NCI-H1417 (cell line): ENCODE measurements at regions not wholly inside any gene's neighbourhood (a gene's known extent, or its start where the extent isn't known, plus 50 kb on each side); places are given as distances from the start of the nearest gene placed in this dataset.
"Not testable (repeated sequence)": the region's sequence is repeated elsewhere in the genome, so short reads cannot be mapped to it uniquely, and the experiment has no call there.

Source experiments
- DNase-seq, 3 experiments: peaks; one replicate each; lab custom pipeline; 2025; lab: John Stamatoyannopoulos, UW

GRCh38 chr12:54799966-54800365 is 54.4 kb upstream of the MUCL1 start:
- not testable (repeated sequence) for DNase-seq

GRCh38 chr12:54798651-54799050 is 55.7 kb upstream of the MUCL1 start:
- DNase-seq = no peak

DNA sequence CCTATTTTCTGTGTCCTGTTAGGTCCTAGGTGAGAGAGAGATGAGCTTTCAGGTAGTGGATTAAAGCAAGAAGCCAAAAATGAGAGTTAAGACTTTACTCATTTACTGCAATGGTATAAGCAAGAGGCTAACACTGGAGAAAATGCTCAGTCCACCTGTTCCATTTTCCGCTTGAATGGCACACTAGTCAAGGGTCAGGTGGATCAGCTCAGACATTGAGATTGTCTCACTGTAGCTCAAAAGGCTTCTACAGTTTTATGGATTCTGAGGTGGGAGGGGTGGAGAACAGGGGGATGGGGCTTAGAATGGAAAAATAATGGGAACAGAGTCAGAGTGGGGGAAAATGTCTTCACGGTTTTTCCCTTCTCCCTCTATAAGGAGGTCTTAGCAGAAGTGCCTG is 57.3 kb upstream of the MUCL1 start:
- peak in 1 of 3 experiments; percentile 9 for DNase-seq

GRCh38 chr12:54795644-54796043 is 58.7 kb upstream of the MUCL1 start:
- DNase-seq = no peak

GRCh38 chr12:54786081-54786480 is 68.2 kb upstream of the MUCL1 start:
- DNase-seq = no peak

GRCh38 chr12:54784115-54784514 is 70.2 kb upstream of the MUCL1 start:
- no peak for DNase-seq

- DNase-seq = not testable (repeated sequence)
These were observed 77.3 kb upstream of the MUCL1 start for GRCh38 chr12:54777031-54777430.

DNA sequence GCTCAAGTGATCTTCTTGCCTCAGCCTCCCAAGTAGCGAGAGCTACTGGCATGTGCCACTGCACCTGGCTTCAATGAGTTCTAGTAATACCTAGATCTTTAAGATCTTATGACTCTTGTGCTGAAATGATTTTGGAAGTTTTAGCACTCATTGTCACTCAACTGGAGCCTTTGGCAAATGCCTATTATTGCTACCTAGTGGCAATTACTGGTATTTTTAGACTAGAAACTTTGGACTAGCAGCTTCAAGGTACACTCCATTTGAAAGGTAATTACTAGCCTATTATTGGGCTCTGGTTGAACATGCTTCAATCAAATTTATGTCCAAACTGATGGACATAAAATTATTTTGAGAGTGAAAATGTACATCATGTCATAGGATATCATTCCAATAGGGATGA is 80.7 kb upstream of the MUCL1 start:
- DNase-seq = no peak

DNA sequence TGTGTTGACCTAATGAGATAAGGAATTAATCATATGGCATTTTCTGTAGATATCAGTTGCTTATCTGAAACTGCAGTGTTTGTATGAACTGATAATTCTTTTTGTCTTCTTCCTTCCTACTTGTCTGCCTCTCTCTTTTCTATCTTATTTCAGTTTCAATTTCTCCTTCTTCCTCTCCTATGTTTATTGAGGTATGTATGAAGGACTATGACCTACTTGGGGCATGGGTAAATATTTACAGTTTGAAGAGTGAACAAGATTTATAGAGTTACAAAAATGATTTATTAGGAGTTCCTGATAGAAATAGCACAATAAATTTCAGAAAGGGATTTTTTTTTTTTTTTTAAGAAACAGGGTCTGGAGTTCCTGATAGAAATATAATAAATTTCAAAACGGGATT is 88.7 kb upstream of the MUCL1 start:
- DNase-seq = no peak

GRCh38 chr12:54762390-54762789 is 91.9 kb upstream of the MUCL1 start:
- no peak for DNase-seq

DNA sequence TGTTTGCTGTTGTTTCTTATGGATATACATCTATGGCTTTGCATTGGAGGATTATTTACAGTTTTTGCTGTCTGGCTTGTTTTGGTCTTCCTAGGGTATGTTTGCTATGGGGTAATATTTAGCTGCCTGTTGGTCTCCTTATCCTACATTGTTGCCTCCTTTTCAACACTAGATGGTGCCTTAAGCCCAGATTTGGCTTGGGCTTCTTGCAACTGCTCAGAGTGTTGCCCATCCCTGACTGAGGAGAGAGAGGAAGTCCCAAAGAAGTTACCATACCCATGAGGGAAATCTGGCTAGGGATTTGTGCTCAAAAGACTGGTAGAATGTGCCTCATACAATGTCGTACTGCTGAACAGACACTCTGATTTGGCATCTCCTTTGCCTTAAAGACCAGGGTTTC is 94.6 kb upstream of the MUCL1 start:
- DNase-seq = peak; percentile 3 to 51 (median 15)

GRCh38 chr12:54751493-54751892 is 102.8 kb upstream of the MUCL1 start:
- no peak for DNase-seq

DNA sequence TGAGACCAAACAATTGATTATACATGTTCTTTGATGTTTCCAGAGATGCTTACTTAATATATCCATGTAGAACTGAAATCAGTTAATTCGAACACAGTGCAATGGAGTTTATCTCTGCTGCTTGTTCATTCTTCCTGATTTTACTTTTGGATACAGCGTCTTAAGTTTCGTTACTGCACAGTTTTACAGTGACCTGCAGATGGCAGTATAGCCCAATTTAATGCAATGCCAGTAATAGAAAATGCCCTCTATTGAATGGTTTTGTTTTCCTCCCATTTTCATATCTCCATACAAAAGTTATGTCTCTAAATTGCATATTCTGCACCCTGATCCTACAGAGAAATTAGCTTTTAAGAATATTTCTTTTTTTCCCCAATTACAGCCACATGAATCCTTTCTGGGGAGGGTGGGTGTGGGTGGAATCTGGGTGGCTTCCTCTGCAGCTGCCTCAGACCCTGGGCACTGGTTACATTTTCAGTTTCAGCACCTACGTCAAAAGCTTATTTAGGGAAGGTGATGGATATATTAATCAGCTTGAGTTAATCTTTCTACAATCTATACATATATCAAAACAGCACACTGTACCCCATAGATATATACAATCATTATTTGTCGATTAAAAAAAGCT is 101.1 kb upstream of the DCD start:
- DNase-seq = peak; percentile 34 to 86 (median 75)

DNA sequence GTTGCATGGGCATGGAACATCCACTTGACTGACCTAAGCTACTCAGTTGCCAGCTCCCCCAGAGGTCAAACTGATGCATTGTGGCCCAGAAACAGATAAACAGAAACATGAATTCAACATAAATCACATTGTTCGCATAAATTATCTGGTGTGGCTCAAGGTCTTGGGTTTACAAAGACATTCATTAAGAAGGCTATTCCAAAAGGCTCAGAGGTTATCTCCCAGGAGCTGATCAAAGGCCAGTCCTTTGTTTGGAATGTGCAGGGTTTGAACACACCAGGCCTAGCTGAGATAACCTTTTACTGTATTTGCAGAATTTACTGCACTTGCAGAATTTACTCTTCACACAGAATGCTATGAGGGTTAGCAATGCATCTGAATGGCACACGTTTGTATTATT is 96.4 kb upstream of the DCD start:
- DNase-seq = no peak

DNA sequence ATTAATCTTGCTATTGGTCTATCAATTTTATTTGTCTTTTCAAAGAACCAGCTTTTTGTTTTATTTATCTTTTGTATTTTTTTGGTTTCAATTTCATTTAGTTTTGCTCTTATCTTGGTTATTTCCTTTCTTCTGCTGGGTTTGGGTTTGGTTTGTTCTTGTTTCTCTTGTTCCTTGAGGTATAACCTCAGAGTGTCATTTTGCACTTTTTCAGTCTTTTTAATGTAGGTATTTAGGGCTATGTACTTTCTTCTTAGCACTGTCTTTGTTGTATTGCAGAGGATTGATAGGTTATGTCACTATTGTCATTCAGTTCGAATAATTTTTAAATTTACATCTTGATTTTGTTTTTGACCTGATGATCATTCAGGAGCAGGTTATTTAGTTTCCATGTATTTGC is 92.7 kb upstream of the DCD start:
- no peak for DNase-seq

DNA sequence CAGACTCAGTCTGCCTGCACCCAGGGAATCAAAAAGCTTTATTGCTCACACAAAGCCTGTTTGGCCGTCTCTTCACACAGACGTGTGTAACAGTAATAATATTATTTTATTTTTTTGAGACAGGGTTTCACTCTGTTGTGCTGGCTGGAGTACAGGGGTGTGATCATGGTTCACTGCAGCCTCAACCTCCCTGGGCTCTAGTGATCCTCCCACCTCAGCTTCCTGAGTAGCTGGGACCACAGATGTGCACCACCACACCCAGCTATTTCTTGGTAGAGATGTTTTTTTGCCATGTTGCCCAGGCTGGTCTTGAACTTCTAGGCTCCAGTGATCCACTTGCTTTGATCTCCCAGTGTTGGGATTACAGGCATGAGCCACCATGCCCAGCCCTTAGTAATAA is 88.4 kb upstream of the DCD start:
- DNase-seq = no peak

GRCh38 chr12:54734196-54734950 is 86.2 kb upstream of the DCD start:
- no peak for DNase-seq

DNA sequence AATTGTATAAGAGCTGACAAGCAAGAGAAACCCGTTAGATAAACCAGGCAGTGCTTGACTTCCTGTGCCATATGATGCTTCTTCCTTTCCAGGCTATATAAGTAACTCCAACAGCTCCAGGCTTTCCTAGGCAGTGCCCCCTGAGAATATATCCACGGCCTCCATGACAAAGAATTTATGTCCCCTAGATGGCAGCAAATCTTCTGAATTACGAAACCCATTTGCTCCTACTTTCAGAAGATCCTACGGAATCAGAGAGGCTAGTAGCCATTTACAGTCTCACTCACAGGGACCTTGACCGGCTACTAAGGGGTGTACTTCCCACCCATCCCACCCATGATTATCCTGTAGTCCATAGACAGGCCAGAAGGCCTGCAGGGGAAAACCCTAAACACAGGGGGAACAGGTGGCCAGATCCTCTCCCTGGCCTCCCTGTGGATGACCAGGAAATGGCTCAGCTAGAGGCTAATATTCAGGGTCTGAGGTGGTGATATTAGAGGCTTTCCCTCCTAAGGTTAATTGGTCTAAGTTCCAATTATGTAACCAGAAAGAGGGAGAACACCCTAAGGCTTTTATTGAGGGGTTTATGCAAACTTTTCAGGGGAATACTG is 77.2 kb upstream of the DCD start:
- DNase-seq = peak; percentile 19 to 49 (median 23)

- DNase-seq = peak in 2 of 3 experiments; percentile 22 to 30
These were observed 75.5 kb upstream of the DCD start for GRCh38 chr12:54723379-54724256.

- no peak for DNase-seq
These were observed 73.1 kb upstream of the DCD start for GRCh38 chr12:54721312-54721711.

- DNase-seq = peak in 1 of 3 experiments; percentile 35
These were observed 71.5 kb upstream of the DCD start for GRCh38 chr12:54719691-54720090.

DNA sequence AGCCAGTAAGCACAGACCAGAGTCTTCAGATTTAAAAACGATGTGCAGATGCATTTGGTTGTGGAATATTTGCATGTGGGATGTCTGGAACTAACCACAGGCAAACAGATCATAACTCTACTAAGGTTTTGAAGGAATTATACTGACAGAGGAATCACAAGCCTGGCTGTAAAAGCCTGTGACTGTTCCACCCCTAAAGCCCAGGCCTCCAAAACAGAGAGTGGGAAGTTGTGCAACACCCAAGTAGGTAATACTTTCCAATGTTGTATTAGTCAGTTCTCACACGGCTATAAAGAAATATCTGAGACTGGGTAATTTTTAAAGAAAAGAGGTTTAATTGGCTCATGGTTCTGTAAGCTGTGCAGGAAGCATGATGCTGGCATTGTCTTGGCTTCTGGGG is 68.1 kb upstream of the DCD start:
- DNase-seq = no peak
